Ascending aorta (tissue), 2 donors: ENCODE measurements at regions not wholly inside any gene's neighbourhood (a gene's known extent, or its start where the extent isn't known, plus 50 kb on each side); places are given as distances from the start of the nearest gene placed in this dataset.
A peak's percentile ranks its signal among the peaks of the same experiment; 100 is the strongest.

ENCODE experiments used
- DNase-seq, 2 donors: peaks; one replicate each; pipeline ENCODE4 v3.0.0-alpha.2; 2019; ENCODE audit warnings: low spot score in 2 of 2
- H3K27ac ChIP-seq, 2 donors: fragments of 200-600 bp; sonication (generic); one replicate each; pipeline ENCODE4 v1.5.1; 2016 to 2017; ENCODE audit warnings: mild to moderate bottlenecking in 1 of 2
- H3K27me3 ChIP-seq: fragments of 200-600 bp; sonication (generic); one replicate; pipeline ENCODE4 v1.5.1; 2017
- H3K36me3 ChIP-seq, 2 donors: fragments of 200-600 bp; sonication (generic); one replicate each; pipeline ENCODE4 v1.5.1; 2016
- H3K4me1 ChIP-seq, 2 donors: fragments of 200-600 bp; sonication (generic); one replicate each; pipeline ENCODE4 v1.5.1; 2016 to 2017; ENCODE audit warnings: mild to moderate bottlenecking in 1 of 2
- H3K4me3 ChIP-seq, 2 donors: fragments of 200-600 bp; sonication (generic); one replicate each; pipeline ENCODE4 v1.5.1; 2016 to 2017; ENCODE audit warnings: mild to moderate bottlenecking in 1 of 2
- H3K9me3 ChIP-seq, 2 donors: fragments of 200-600 bp; sonication (generic); one replicate each; pipeline ENCODE4 v1.5.1; 2016
- intact Hi-C: fragments of 100-400 bp; cut with DNase I; formaldehyde crosslinking; loops from one replicate; pipeline ENCODE4 v1.15.1; 2023
- TF ChIP-seq, protein P1 (sequence below), 3 experiments: fragments of 200-600 bp in 2 of 3; fragments of 450-650 bp in 1 of 3; sonication (generic) in 2 of 3; IDR thresholded peaks; one replicate each; pipeline ENCODE4 v1.5.1; 2016 to 2019; ENCODE audit warnings: antibody characterized with exemption in 3 of 3, mild to moderate bottlenecking in 1 of 3, moderate library complexity in 1 of 3

DNA sequence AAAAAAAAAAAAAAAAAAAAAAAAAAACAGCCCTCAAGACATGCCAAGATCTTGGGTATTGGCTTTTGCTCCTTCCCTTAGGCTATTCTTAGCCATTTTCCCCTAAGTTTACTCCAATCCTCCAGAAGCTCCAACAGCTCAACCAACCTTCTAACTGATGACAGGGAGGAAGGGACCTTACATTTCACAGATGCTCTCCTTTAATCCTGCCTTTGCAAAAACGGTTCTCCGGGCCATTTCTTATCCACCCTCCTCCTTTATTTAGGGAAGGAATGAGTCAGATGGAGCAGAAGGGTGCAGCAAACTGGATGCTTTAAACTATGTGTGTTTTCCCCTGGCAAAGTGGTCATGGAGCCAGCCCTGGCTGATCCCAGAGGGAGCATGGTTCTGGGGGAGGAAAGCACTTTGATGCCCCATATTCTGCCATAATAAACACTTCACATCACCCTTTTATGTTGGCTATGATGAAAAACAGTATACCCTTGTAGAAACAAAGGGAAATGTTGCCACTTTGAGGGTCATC, 369.4 kb upstream of the DMAC1 start:
- H3K4me3 ChIP-seq, result no peak overlapping the region
- no peaks in the 10 kb centered on the region for H3K27me3 ChIP-seq
- H3K4me1 ChIP-seq, result no peaks in the 10 kb centered on the region
- no peak for DNase-seq
- peak overlapping the region in 1 of 2 donors; percentile 19 for H3K27ac ChIP-seq
- H3K9me3 ChIP-seq, result no peaks in the 10 kb centered on the region
- no peaks in the 10 kb centered on the region for H3K36me3 ChIP-seq
- TF ChIP-seq, protein P1, sequence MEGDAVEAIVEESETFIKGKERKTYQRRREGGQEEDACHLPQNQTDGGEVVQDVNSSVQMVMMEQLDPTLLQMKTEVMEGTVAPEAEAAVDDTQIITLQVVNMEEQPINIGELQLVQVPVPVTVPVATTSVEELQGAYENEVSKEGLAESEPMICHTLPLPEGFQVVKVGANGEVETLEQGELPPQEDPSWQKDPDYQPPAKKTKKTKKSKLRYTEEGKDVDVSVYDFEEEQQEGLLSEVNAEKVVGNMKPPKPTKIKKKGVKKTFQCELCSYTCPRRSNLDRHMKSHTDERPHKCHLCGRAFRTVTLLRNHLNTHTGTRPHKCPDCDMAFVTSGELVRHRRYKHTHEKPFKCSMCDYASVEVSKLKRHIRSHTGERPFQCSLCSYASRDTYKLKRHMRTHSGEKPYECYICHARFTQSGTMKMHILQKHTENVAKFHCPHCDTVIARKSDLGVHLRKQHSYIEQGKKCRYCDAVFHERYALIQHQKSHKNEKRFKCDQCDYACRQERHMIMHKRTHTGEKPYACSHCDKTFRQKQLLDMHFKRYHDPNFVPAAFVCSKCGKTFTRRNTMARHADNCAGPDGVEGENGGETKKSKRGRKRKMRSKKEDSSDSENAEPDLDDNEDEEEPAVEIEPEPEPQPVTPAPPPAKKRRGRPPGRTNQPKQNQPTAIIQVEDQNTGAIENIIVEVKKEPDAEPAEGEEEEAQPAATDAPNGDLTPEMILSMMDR (IDR thresholded peaks at IDR 0.05), result no peak
- intact Hi-C loops, result no loop called here

DNA sequence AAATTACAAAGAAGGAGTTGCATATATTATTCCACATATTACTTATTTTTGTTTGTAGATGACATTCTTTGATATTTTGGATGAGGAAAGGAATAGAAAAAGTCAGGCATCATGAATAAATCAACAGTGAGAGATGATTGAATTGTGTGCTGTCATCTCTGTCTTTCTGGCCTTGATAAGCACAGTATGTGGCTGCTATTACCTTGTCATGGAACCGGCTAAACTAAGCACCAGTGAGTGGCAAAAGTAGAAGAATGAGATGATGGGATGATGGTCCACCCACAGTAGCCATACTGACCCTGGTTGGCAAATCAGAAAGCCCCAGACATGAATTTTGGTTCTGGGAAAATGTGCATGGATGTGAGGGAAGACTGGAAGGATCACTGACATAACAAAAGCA, 361.2 kb upstream of the DMAC1 start:
- no peak for DNase-seq
- intact Hi-C loops, result no loop called here
- no peaks in the 10 kb centered on the region for H3K36me3 ChIP-seq
- TF ChIP-seq, protein P1 (IDR thresholded peaks at IDR 0.05), result no peak
- H3K4me1 ChIP-seq, result no peaks in the 10 kb centered on the region
- H3K4me3 ChIP-seq, result no peak overlapping the region
- no peaks in the 10 kb centered on the region for H3K27me3 ChIP-seq
- no peaks in the 10 kb centered on the region for H3K9me3 ChIP-seq
- no peak overlapping the region for H3K27ac ChIP-seq

DNA sequence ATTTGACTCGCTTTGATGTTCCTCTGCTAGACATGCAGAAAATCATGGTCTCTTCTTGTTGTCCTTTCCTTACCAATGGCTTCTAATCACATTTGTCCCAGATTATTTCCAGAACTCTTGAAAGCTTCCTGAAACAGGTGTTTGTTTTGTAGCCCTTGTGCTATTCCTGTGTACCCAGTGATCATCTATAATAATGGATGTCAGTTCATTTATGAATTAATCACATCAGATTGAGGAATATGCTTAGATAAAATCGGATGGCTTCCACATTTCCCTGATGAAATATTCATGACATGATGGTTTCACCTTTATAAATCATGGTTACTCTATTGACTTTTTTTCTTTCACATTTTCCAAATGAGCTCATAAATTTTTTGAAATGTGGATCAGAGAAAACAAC, 359.0 kb upstream of the DMAC1 start:
- H3K27me3 ChIP-seq, result no peaks in the 10 kb centered on the region
- no peaks in the 10 kb centered on the region for H3K4me1 ChIP-seq
- H3K27ac ChIP-seq, result no peak overlapping the region
- no peak for DNase-seq
- H3K4me3 ChIP-seq, result no peak overlapping the region
- no peaks in the 10 kb centered on the region for H3K9me3 ChIP-seq
- TF ChIP-seq, protein P1 (IDR thresholded peaks at IDR 0.05), result no peak
- H3K36me3 ChIP-seq, result no peaks in the 10 kb centered on the region
- intact Hi-C loops, result no loop called here

DNA sequence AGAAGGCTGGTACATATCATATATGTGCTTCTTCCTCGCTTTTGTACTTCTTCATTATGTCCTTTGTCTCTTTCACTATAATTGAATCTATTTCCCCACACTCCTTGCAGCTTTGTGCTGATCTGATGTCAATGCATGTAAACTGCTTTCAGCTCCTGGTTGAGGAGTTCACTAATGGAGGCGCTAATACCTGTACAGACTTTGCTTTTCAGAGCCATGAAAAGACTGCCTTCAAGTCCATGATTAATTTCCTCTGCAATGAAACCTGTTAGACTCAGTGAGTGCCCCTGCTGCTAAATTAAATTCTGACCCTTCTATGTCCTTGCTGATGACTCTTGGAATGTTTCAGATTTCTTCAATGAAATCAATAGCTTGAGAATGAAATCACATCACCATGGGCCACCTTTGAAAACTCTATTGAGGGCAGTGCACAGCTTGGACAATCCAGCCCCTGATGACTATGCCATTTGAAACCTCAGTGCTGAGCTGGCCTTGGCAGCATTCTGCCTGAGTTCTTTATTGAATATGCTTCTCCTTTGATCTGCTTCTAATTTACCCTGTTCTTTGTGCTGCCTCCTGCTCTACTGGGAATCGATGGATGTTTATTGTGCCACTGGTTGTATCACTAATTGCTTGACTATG, 358.2 kb upstream of the DMAC1 start:
- H3K27ac ChIP-seq, result no peak overlapping the region
- intact Hi-C loops, result no loop called here
- H3K4me1 ChIP-seq, result no peaks in the 10 kb centered on the region
- H3K36me3 ChIP-seq, result no peaks in the 10 kb centered on the region
- H3K4me3 ChIP-seq, result no peak overlapping the region
- no peaks in the 10 kb centered on the region for H3K27me3 ChIP-seq
- TF ChIP-seq, protein P1 (IDR thresholded peaks at IDR 0.05), result no peak
- no peaks in the 10 kb centered on the region for H3K9me3 ChIP-seq
- no peak for DNase-seq

DNA sequence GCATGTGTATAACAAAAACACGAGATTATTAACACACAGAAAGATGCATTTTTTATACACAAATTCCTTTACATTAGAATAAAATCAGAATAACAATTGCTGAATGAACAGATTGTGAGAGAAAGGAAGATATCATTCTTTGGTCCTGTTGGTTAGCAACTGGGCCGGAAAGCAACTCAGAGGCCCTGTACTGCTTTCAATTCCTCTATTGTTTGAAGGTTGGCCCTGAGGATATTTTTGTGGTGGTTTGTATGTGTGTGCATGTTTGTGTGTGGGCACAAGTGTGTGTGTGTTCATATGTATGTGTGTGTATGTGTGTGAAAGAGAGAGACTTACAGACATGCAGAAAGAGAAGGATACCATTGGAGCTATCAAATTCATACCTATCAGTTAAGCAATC, 356.8 kb upstream of the DMAC1 start:
- no peaks in the 10 kb centered on the region for H3K36me3 ChIP-seq
- H3K9me3 ChIP-seq, result no peaks in the 10 kb centered on the region
- DNase-seq, result no peak
- H3K4me3 ChIP-seq, result no peak overlapping the region
- H3K4me1 ChIP-seq, result no peaks in the 10 kb centered on the region
- H3K27me3 ChIP-seq, result no peaks in the 10 kb centered on the region
- TF ChIP-seq, protein P1 (IDR thresholded peaks at IDR 0.05), result no peak
- H3K27ac ChIP-seq, result no peak overlapping the region
- intact Hi-C loops, result no loop called here

DNA sequence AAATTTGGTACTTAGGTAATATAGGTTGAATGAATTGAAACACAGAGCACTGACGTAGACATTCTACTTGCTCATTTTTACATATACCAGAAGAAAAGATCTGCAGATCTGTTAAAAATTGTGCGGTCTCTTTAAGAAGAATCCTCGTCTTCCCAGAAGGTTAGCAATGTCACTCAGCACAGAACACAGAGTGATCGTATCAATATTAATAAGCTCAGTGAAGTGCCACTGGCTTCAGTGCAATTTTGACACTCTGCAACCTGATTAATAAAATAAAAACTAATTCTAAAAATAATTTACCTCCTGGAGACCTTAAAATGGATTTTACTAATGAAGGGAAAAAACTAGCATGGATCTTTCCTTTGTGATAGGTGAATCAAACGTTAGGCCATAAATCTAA, 356.1 kb upstream of the DMAC1 start:
- H3K4me1 ChIP-seq, result no peaks in the 10 kb centered on the region
- intact Hi-C loops, result no loop called here
- H3K4me3 ChIP-seq, result no peak overlapping the region
- no peak for DNase-seq
- H3K27me3 ChIP-seq, result no peaks in the 10 kb centered on the region
- peaks cover 0 to 3% of the 10 kb centered on the region in 2 donors for H3K9me3 ChIP-seq
- H3K36me3 ChIP-seq, result no peaks in the 10 kb centered on the region
- TF ChIP-seq, protein P1 (IDR thresholded peaks at IDR 0.05), result no peak
- no peak overlapping the region for H3K27ac ChIP-seq
